ENCODE measurements at regions not wholly inside any gene's neighbourhood (a gene's known extent, or its start where the extent isn't known, plus 50 kb on each side); places are given as distances from the start of the nearest gene placed in this dataset.

GRCh38 chr6:88443554-88443953, 277.4 kb upstream of the CNR1 start:
- H2AFZ ChIP-seq, result no peak overlapping the region
- H3K4me3 ChIP-seq, result no peak overlapping the region
- TF ChIP-seq EZH2phosphoT487 (IDR thresholded peaks at IDR 0.05; ENCODE audit: unreplicated experiment), result no peak
- no peak for TF ChIP-seq CREB1 (CRISPR knock-in tag; IDR thresholded peaks at IDR 0.05; ENCODE audit: low read depth)
- TF ChIP-seq JUNB (IDR thresholded peaks at IDR 0.05; ENCODE audit: unreplicated experiment), result no peak
- no peak for TF ChIP-seq ZNF462 (CRISPR knock-in tag; IDR thresholded peaks at IDR 0.05)
- H3K27ac ChIP-seq (ENCODE audit: low read depth), result no peak overlapping the region
- Mint-ChIP-seq H3K27me3 (ENCODE audit: insufficient read depth, low read depth, poor library complexity) (no peaks in the 10 kb centered on the region), H3K9me3 (no peaks in the 10 kb centered on the region; the same call in 1 of the 3 replicates), H3K4me1 (no peaks in the 10 kb centered on the region), H3K4me3 (no peak overlapping the region), H3K36me3 (ENCODE audit: low read depth) (no peaks in the 10 kb centered on the region; the same call in 2 of the 3 replicates), H3K27ac (no peak overlapping the region)
- no peaks in the 10 kb centered on the region for H3K4me1 ChIP-seq (ENCODE audit: insufficient read depth)
- DNase-seq (ENCODE audit: low spot score) (no peak), ATAC-seq (no peak)
- no peaks in the 10 kb centered on the region for H3K79me2 ChIP-seq (replicated peaks; ENCODE audit: insufficient read depth)
- H3K27me3 ChIP-seq (ENCODE audit: insufficient read depth), result no peaks in the 10 kb centered on the region
- peaks cover 5% of the 10 kb centered on the region; the same call in 1 of the 2 replicates for H3K9me2 ChIP-seq (ENCODE audit: insufficient read depth)
- no peak overlapping the region for H3K4me2 ChIP-seq
- H4K20me1 ChIP-seq (replicated peaks; ENCODE audit: insufficient read depth), result no peaks in the 10 kb centered on the region
- H3F3A ChIP-seq (replicated peaks; ENCODE audit: low read depth), result no peaks in the 10 kb centered on the region
- no peaks in the 10 kb centered on the region for H3K36me3 ChIP-seq (ENCODE audit: insufficient read depth)

DNA sequence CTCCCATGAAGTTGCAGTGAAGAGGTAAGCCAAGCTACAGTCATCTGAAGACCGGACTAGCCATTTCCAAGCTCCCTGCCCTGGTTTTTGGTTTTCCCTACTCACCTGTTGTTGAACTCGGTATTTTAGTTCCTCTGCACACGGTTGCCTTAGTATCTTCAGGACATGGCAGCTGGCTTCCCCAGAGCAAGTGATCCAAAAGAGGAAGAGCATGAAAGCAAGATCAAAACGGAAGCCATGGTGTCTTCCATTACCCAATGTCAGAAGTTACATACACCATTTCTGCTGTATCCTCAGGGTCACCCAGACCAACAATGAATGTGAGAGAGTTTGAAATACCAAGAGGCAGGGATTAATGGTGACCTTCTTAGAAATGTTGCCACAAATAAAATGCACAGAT, 276.6 kb upstream of the CNR1 start:
- H3K27me3 ChIP-seq (ENCODE audit: insufficient read depth), result no peaks in the 10 kb centered on the region
- no peaks in the 10 kb centered on the region; the same call in none of the 3 replicates for H3K9me3 Mint-ChIP-seq
- H3K27me3 Mint-ChIP-seq (ENCODE audit: insufficient read depth, low read depth, poor library complexity), result no peaks in the 10 kb centered on the region
- no peak for DNase-seq (ENCODE audit: low spot score)
- no peak for ATAC-seq
- no peak overlapping the region for H3K27ac Mint-ChIP-seq
- H4K20me1 ChIP-seq (replicated peaks; ENCODE audit: insufficient read depth), result no peaks in the 10 kb centered on the region
- H3K36me3 Mint-ChIP-seq (ENCODE audit: low read depth), result no peaks in the 10 kb centered on the region; the same call in 2 of the 3 replicates
- H3K4me1 ChIP-seq (ENCODE audit: insufficient read depth), result no peaks in the 10 kb centered on the region
- no peaks in the 10 kb centered on the region for H3K4me1 Mint-ChIP-seq
- H3K4me3 Mint-ChIP-seq, result no peak overlapping the region
- H3K27ac ChIP-seq (ENCODE audit: low read depth), result no peak overlapping the region
- H3K4me2 ChIP-seq, result no peak overlapping the region
- H3F3A ChIP-seq (replicated peaks; ENCODE audit: low read depth), result no peaks in the 10 kb centered on the region
- H3K9me2 ChIP-seq (ENCODE audit: insufficient read depth), result peaks cover 7% of the 10 kb centered on the region; the same call in 1 of the 2 replicates
- TF ChIP-seq CREB1 (CRISPR knock-in tag; IDR thresholded peaks at IDR 0.05; ENCODE audit: low read depth), result no peak
- TF ChIP-seq POLR2AphosphoS5 (IDR thresholded peaks at IDR 0.05; ENCODE audit: low read depth), result no peak
- no peak for TF ChIP-seq NANOG (IDR thresholded peaks at IDR 0.05; ENCODE audit: borderline replicate concordance)
- no peak for TF ChIP-seq EZH2 (IDR thresholded peaks at IDR 0.05; ENCODE audit: low read depth, unreplicated experiment)
- no peak for TF ChIP-seq EZH2phosphoT487 (IDR thresholded peaks at IDR 0.05; ENCODE audit: unreplicated experiment)
- TF ChIP-seq ZNF331 (CRISPR knock-in tag; IDR thresholded peaks at IDR 0.05; ENCODE audit: low read depth), result no peak
- no peak overlapping the region for H2AFZ ChIP-seq
- H3K4me3 ChIP-seq, result no peak overlapping the region
- no peaks in the 10 kb centered on the region for H3K79me2 ChIP-seq (replicated peaks; ENCODE audit: insufficient read depth)
- no peaks in the 10 kb centered on the region for H3K36me3 ChIP-seq (ENCODE audit: insufficient read depth)
